Chondrocyte (in vitro differentiated cells): ENCODE measurements at regions not wholly inside any gene's neighbourhood (a gene's known extent, or its start where the extent isn't known, plus 50 kb on each side); places are given as distances from the start of the nearest gene placed in this dataset.
A peak's percentile ranks its signal among the peaks of the same experiment; 100 is the strongest.

Experiments used
- DNase-seq: peaks from one replicate; pipeline ENCODE4 v3.0.0; 2021; ENCODE audit warnings: mixed read lengths, low spot score
- H3K27ac Mint-ChIP-seq: one replicate; pipeline ENCODE4 v1.8.0; 2021; ENCODE audit warnings: mild to moderate bottlenecking, moderate library complexity, mixed read lengths; ENCODE audit not compliant: unreplicated experiment
- H3K27me3 Mint-ChIP-seq: 2 replicates; pipeline ENCODE4 v1.8.0; 2021; ENCODE audit warnings: low read depth, mixed read lengths
- H3K36me3 Mint-ChIP-seq: 2 replicates; pipeline ENCODE4 v1.8.0; 2021; ENCODE audit warnings: low read depth, mixed read lengths
- H3K4me1 Mint-ChIP-seq: 2 replicates; pipeline ENCODE4 v1.8.0; 2021; ENCODE audit warnings: low read depth, mild to moderate bottlenecking, mixed read lengths
- H3K4me3 Mint-ChIP-seq: one replicate; pipeline ENCODE4 v1.8.0; 2021; ENCODE audit warnings: mild to moderate bottlenecking, moderate library complexity, mixed read lengths; ENCODE audit not compliant: unreplicated experiment
- H3K9me3 Mint-ChIP-seq: 2 replicates; pipeline ENCODE4 v1.8.0; 2021; ENCODE audit warnings: low read depth, mixed read lengths
- CTCF ChIP-seq: fragments of 200-600 bp; sonication (generic); IDR thresholded peaks from 2 replicates; pipeline ENCODE4 v1.5.0; 2021; ENCODE audit warnings: antibody characterized with exemption, mild to moderate bottlenecking, moderate library complexity

- no peaks in the 10 kb centered on the region for H3K4me1 Mint-ChIP-seq
- H3K4me3 Mint-ChIP-seq: no peak overlapping the region
- peaks cover 8% of the 10 kb centered on the region for H3K9me3 Mint-ChIP-seq
- H3K27me3 Mint-ChIP-seq: no peaks in the 10 kb centered on the region
- no peak for DNase-seq
- no peak overlapping the region for H3K27ac Mint-ChIP-seq
- TF ChIP-seq CTCF: no peak
- H3K36me3 Mint-ChIP-seq: no peaks in the 10 kb centered on the region
These were observed 514.2 kb upstream of the MGMT start for GRCh38 chr10:128952856-128953255.

- Mint-ChIP-seq H3K27me3 (no peaks in the 10 kb centered on the region), H3K36me3 (no peaks in the 10 kb centered on the region), H3K27ac (no peak overlapping the region), H3K4me1 (no peaks in the 10 kb centered on the region), H3K4me3 (no peak overlapping the region), H3K9me3 (peaks cover 8% of the 10 kb centered on the region)
- no peak for TF ChIP-seq CTCF
- no peak for DNase-seq
These were observed 510.9 kb upstream of the MGMT start for GRCh38 chr10:128956149-128956548.

GRCh38 chr10:128957221-128957620 is 509.8 kb upstream of the MGMT start:
- TF ChIP-seq CTCF: no peak
- no peaks in the 10 kb centered on the region for H3K4me1 Mint-ChIP-seq
- DNase-seq: no peak
- no peaks in the 10 kb centered on the region for H3K27me3 Mint-ChIP-seq
- no peak overlapping the region for H3K27ac Mint-ChIP-seq
- H3K4me3 Mint-ChIP-seq: no peak overlapping the region
- peaks cover 4% of the 10 kb centered on the region for H3K9me3 Mint-ChIP-seq
- no peaks in the 10 kb centered on the region for H3K36me3 Mint-ChIP-seq

GRCh38 chr10:128958834-128959690 is 508.0 kb upstream of the MGMT start:
- TF ChIP-seq CTCF: no peak
- H3K4me3 Mint-ChIP-seq: no peak overlapping the region
- peaks cover 4% of the 10 kb centered on the region for H3K9me3 Mint-ChIP-seq
- H3K27ac Mint-ChIP-seq: no peak overlapping the region
- no peaks in the 10 kb centered on the region for H3K27me3 Mint-ChIP-seq
- no peaks in the 10 kb centered on the region for H3K4me1 Mint-ChIP-seq
- peak; percentile 83 for DNase-seq
- no peaks in the 10 kb centered on the region for H3K36me3 Mint-ChIP-seq

- H3K27ac Mint-ChIP-seq: no peak overlapping the region
- H3K36me3 Mint-ChIP-seq: no peaks in the 10 kb centered on the region
- TF ChIP-seq CTCF: no peak
- no peaks in the 10 kb centered on the region for H3K9me3 Mint-ChIP-seq
- H3K4me3 Mint-ChIP-seq: no peak overlapping the region
- no peak for DNase-seq
- H3K27me3 Mint-ChIP-seq: no peaks in the 10 kb centered on the region
- H3K4me1 Mint-ChIP-seq: no peaks in the 10 kb centered on the region
These were observed 507.3 kb upstream of the MGMT start for GRCh38 chr10:128959746-128960145.
